DOHH2 (cell line): ENCODE measurements at regions not wholly inside any gene's neighbourhood (a gene's known extent, or its start where the extent isn't known, plus 50 kb on each side); places are given as distances from the start of the nearest gene placed in this dataset.

ENCODE experiments used
- H3F3A ChIP-seq: fragments of 200-600 bp; sonication (generic), shearing (Covaris generic); 2 replicates; pipeline ENCODE4 v1.6.0; 2016; ENCODE audit warnings: antibody characterized with exemption, mild to moderate bottlenecking; ENCODE audit not compliant: control insufficient read depth, insufficient read depth
- H3K27ac ChIP-seq: fragments of 200-600 bp; sonication (generic); 2 replicates; pipeline ENCODE4 v1.5.1; 2014; ENCODE audit warnings: low read depth, mild to moderate bottlenecking, low read length, moderate library complexity
- H3K27me3 ChIP-seq: fragments of 200-600 bp; sonication (generic); 2 replicates; pipeline ENCODE4 v1.6.1; 2014; ENCODE audit warnings: mild to moderate bottlenecking, low read length, mixed read lengths; ENCODE audit not compliant: control insufficient read depth
- H3K36me3 ChIP-seq: fragments of 200-600 bp; sonication (generic); 2 replicates; pipeline ENCODE4 v1.6.1; 2014; ENCODE audit warnings: mild to moderate bottlenecking, low read length, moderate library complexity, mixed read lengths; ENCODE audit not compliant: control insufficient read depth
- H3K4me1 ChIP-seq: fragments of 200-600 bp; sonication (generic); 2 replicates; pipeline ENCODE4 v1.6.1; 2014; ENCODE audit warnings: mild to moderate bottlenecking, low read length, mixed read lengths; ENCODE audit not compliant: control insufficient read depth
- H3K4me2 ChIP-seq: fragments of 200-600 bp; sonication (generic); 2 replicates; pipeline ENCODE4 v1.6.0; 2014; ENCODE audit warnings: mild to moderate bottlenecking, low read length, moderate library complexity
- H3K4me3 ChIP-seq: fragments of 200-600 bp; sonication (generic); 2 replicates; pipeline ENCODE4 v1.5.1; 2014; ENCODE audit warnings: mild to moderate bottlenecking, low read length, mixed read lengths
- H3K79me2 ChIP-seq: fragments of 200-600 bp; sonication (generic); 2 replicates; pipeline ENCODE4 v1.6.1; 2014; ENCODE audit warnings: mild to moderate bottlenecking, low read length, mixed read lengths; ENCODE audit not compliant: control insufficient read depth
- H3K9me2 ChIP-seq: fragments of 200-600 bp; sonication (generic); replicated peaks from 2 replicates; pipeline ENCODE4 v1.6.1; 2014; ENCODE audit warnings: mild to moderate bottlenecking, low read length, mixed read lengths; ENCODE audit not compliant: control insufficient read depth
- H3K9me3 ChIP-seq: fragments of 200-600 bp; sonication (generic); 2 replicates; pipeline ENCODE4 v1.6.1; 2014; ENCODE audit warnings: antibody characterized with exemption, low read length, mixed read lengths; ENCODE audit not compliant: control insufficient read depth, insufficient read depth
- H4K20me1 ChIP-seq: fragments of 200-600 bp; sonication (generic); 2 replicates; pipeline ENCODE4 v1.6.0; 2014; ENCODE audit warnings: low read depth, mild to moderate bottlenecking, antibody characterized with exemption, low read length, moderate library complexity; ENCODE audit not compliant: control insufficient read depth, insufficient read depth
- EZH2phosphoT487 ChIP-seq: fragments of 200-600 bp; sonication (generic); IDR thresholded peaks from 2 replicates; pipeline ENCODE4 v1.6.1; 2017; ENCODE audit warnings: borderline replicate concordance, mild to moderate bottlenecking, antibody characterized with exemption, low read length, moderate library complexity, mixed read lengths
- TF ChIP-seq, protein P1 (sequence below): fragments of 200-600 bp; sonication (generic); IDR thresholded peaks from one replicate; pipeline ENCODE4 v1.5.1; 2014; ENCODE audit warnings: antibody characterized with exemption, mild to moderate bottlenecking, low read depth, low read length; ENCODE audit not compliant: poor library complexity, severe bottlenecking

GRCh38 chr13:76634431-76635191 lies 251.6 kb downstream of the KCTD12 start:
- TF ChIP-seq EZH2phosphoT487, result no peak
- TF ChIP-seq, protein P1, sequence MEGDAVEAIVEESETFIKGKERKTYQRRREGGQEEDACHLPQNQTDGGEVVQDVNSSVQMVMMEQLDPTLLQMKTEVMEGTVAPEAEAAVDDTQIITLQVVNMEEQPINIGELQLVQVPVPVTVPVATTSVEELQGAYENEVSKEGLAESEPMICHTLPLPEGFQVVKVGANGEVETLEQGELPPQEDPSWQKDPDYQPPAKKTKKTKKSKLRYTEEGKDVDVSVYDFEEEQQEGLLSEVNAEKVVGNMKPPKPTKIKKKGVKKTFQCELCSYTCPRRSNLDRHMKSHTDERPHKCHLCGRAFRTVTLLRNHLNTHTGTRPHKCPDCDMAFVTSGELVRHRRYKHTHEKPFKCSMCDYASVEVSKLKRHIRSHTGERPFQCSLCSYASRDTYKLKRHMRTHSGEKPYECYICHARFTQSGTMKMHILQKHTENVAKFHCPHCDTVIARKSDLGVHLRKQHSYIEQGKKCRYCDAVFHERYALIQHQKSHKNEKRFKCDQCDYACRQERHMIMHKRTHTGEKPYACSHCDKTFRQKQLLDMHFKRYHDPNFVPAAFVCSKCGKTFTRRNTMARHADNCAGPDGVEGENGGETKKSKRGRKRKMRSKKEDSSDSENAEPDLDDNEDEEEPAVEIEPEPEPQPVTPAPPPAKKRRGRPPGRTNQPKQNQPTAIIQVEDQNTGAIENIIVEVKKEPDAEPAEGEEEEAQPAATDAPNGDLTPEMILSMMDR, result no peak
- Histone ChIP-seq H3K4me3 (no peak overlapping the region), H3K27ac (no peak overlapping the region), H4K20me1 (no peaks in the 10 kb centered on the region), H3K9me3 (no peaks in the 10 kb centered on the region), H3K4me2 (no peak overlapping the region), H3F3A (no peaks in the 10 kb centered on the region), H3K79me2 (no peaks in the 10 kb centered on the region), H3K36me3 (no peaks in the 10 kb centered on the region), H3K4me1 (no peaks in the 10 kb centered on the region), H3K9me2 (no peaks in the 10 kb centered on the region), H3K27me3 (no peaks in the 10 kb centered on the region)

GRCh38 chr13:76632401-76633044 lies 253.7 kb downstream of the KCTD12 start:
- no peak overlapping the region for H3K27ac ChIP-seq
- no peaks in the 10 kb centered on the region for H3F3A ChIP-seq
- H3K36me3 ChIP-seq, result no peaks in the 10 kb centered on the region
- H3K79me2 ChIP-seq, result no peaks in the 10 kb centered on the region
- H3K4me1 ChIP-seq, result no peaks in the 10 kb centered on the region
- H3K9me3 ChIP-seq, result no peaks in the 10 kb centered on the region
- no peaks in the 10 kb centered on the region for H4K20me1 ChIP-seq
- TF ChIP-seq, protein P1, result no peak
- no peak for TF ChIP-seq EZH2phosphoT487
- H3K4me2 ChIP-seq, result no peak overlapping the region
- no peak overlapping the region for H3K4me3 ChIP-seq
- no peaks in the 10 kb centered on the region for H3K9me2 ChIP-seq
- H3K27me3 ChIP-seq, result no peaks in the 10 kb centered on the region

GRCh38 chr13:76630629-76631230 lies 255.5 kb downstream of the KCTD12 start:
- TF ChIP-seq, protein P1, result no peak
- no peak for TF ChIP-seq EZH2phosphoT487
- H4K20me1 ChIP-seq, result no peaks in the 10 kb centered on the region

More at GRCh38 chr13:76630629-76631230, 255.5 kb downstream of the KCTD12 start:
- no peaks in the 10 kb centered on the region for H3K9me2 ChIP-seq
- H3K9me3 ChIP-seq, result no peaks in the 10 kb centered on the region
- no peaks in the 10 kb centered on the region for H3F3A ChIP-seq
- H3K36me3 ChIP-seq, result no peaks in the 10 kb centered on the region
- no peak overlapping the region for H3K27ac ChIP-seq
- H3K4me3 ChIP-seq, result no peak overlapping the region
- no peak overlapping the region for H3K4me2 ChIP-seq
- H3K4me1 ChIP-seq, result no peaks in the 10 kb centered on the region
- H3K79me2 ChIP-seq, result no peaks in the 10 kb centered on the region
- no peaks in the 10 kb centered on the region for H3K27me3 ChIP-seq
